H1 (cell line): ENCODE measurements at regions not wholly inside any gene's neighbourhood (a gene's known extent, or its start where the extent isn't known, plus 50 kb on each side); places are given as distances from the start of the nearest gene placed in this dataset.

Experiments
- ATF2 ChIP-seq: IDR thresholded peaks from 2 replicates; pipeline ENCODE4 v1.6.1; 2012; ENCODE audit warnings: low read length, inconsistent platforms
- BACH1 ChIP-seq: IDR thresholded peaks from 2 replicates; pipeline ENCODE4 v1.6.1; 2012; ENCODE audit warnings: low read length, improper control_type of control experiment
- JUN ChIP-seq: IDR thresholded peaks from 2 replicates; pipeline ENCODE4 v1.6.1; 2011; ENCODE audit warnings: low read depth, mild to moderate bottlenecking, improper control_type of control experiment, low read length
- POLR2A ChIP-seq, 2 experiments: IDR thresholded peaks; 1 replicate in 1 of 2; 2 replicates in 1 of 2; pipeline ENCODE4 v1.6.1; 2011; ENCODE audit warnings: low read depth in 2 of 2, low read length in 2 of 2, mild to moderate bottlenecking in 2 of 2; ENCODE audit errors: control extremely low read depth in 1 of 2
- RAD21 ChIP-seq, 2 experiments: IDR thresholded peaks in 1 of 2; conservative IDR thresholded peaks in 1 of 2; 2 replicates each; pipeline ENCODE4 v1.6.1; 2011; ENCODE audit warnings: low read depth in 2 of 2, low read length in 2 of 2, improper control_type of control experiment in 1 of 2, inconsistent platforms in 1 of 2, mild to moderate bottlenecking in 1 of 2, moderate library complexity in 1 of 2
- RNF2 ChIP-seq: fragments of 200-900, 300-1000 bp; sonication (generic); IDR thresholded peaks from 2 replicates; pipeline ENCODE4 v1.7.1; 2016; ENCODE audit warnings: borderline replicate concordance, low read depth, mild to moderate bottlenecking, antibody characterized with exemption, low read length; ENCODE audit not compliant: poor library complexity, severe bottlenecking; ENCODE audit errors: missing control alignments

DNA sequence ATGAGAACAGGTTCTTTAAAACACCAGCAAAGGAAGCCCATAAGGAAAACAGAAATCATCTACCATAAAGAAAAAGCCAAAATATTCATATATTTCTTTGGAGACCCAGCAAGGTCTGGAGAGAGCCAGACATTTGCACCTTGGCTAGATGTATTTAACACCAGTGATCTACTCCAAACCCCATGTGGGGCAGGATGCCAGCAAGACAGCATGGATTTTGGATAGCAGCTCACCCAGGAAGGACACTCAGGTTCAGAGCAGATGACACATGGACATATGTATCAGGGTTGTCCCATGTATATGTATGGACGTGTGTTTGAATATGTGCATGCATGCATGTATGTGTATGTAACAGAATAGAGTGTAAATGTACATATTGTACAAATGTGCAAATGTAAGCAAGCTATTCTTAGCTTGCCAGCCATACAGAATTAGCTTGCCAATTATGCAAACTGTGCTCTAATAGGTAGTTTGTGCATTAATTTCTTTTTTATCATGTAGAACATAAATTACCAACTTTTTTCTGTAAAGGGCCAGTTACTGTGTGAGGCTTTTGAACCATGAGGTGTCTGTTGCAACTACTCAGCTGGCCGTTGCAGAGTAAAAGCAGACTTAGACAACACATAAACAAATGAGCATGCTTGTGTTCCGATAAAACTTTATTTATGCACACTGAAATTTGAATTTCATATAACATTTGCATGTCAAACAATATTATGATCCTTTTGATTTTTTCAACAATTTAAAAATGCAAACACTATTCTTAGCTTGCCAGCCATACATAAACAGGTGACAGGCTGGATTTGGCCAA lies 73.5 kb upstream of the KAZN start (continued):
- TF ChIP-seq POLR2A (IDR thresholded peaks at IDR 0.05; ENCODE audit: control extremely low read depth in 1 of 2, low read depth in 2 of 2, low read length in 2 of 2) (no peak), ATF2 (no peak), BACH1 (no peak), JUN (no peak), RNF2 (no peak), RAD21 (IDR thresholded peaks at IDR 0.05 in 1 of 2, conservative IDR thresholded peaks at IDR 0.05 in 1 of 2; ENCODE audit: low read depth in 2 of 2, low read length in 2 of 2) (no peak)
- TF ChIP-seq, all 59 proteins: peak for 0
